Inferior parietal cortex (tissue), 1 donor: ENCODE measurements at regions not wholly inside any gene's neighbourhood (a gene's known extent, or its start where the extent isn't known, plus 50 kb on each side); places are given as distances from the start of the nearest gene placed in this dataset.
"Not testable (repeated sequence)": the region's sequence is repeated elsewhere in the genome, so short reads cannot be mapped to it uniquely, and the experiment has no call there.

Source experiments
- DNase-seq: peaks from one replicate; pipeline ENCODE4 v3.0.0-alpha.2; 2016; ENCODE audit errors: extremely low spot score

- no peak for DNase-seq
Observed at GRCh38 chr18:5720132-5720531, 175.2 kb downstream of the TMEM200C start.

DNA sequence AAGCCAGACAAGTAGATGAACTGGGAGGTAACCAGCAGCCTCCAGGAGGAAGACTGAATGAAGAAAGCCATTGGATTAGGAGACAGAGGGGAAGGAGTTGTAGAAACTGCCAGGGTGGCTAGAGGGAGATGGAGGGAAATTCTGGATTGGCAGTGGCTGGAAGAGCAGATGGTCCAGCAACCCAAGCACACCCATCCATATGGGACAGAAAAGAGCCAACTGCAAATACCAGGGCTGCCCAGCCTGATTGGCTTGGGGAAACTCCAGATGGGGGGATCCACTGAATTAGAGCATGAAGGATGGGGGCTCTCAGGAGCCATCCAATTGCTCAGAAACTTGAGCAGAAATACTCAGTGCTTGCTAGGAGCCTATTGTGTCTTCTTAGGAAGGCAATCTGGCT is 173.5 kb upstream of the EPB41L3 start:
- no peak for DNase-seq

DNA sequence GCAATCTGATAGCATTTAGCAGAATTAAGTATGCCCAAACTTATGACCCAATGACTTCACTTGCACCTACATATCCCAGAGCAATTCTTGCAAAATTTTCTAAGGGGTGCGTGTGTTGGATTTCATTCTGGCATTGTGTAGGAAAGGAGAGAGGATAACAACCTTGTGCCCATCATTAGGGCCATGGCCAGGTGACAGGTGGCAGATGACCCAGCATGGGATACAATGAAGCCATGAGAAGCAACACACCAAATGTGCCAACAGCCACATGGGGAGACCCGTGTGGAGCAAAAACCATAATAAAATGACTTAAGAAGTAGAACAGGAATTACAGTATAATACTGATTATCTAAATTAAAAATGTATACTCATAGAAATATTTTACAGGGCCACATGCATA is 166.9 kb upstream of the EPB41L3 start:
- no peak for DNase-seq

DNA sequence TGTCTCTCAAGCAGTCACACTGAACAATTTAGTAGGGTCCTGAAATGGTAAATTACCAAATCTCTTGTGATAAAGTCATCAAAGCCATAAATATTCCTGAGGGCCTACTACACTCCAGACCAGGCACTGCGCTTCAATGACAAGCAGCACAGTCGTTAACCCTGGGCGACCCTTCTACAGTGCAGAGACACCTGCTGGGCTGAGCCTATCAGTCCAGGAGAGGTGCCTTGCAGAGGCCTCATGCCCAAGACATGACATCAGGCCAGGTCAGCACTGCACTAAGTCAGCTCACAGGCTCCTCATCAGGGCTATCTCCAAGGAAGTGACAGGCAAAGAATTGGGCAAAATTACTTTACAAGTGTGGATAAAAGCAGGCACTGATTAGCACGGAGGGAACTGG is 166.4 kb upstream of the EPB41L3 start:
- no peak for DNase-seq

DNA sequence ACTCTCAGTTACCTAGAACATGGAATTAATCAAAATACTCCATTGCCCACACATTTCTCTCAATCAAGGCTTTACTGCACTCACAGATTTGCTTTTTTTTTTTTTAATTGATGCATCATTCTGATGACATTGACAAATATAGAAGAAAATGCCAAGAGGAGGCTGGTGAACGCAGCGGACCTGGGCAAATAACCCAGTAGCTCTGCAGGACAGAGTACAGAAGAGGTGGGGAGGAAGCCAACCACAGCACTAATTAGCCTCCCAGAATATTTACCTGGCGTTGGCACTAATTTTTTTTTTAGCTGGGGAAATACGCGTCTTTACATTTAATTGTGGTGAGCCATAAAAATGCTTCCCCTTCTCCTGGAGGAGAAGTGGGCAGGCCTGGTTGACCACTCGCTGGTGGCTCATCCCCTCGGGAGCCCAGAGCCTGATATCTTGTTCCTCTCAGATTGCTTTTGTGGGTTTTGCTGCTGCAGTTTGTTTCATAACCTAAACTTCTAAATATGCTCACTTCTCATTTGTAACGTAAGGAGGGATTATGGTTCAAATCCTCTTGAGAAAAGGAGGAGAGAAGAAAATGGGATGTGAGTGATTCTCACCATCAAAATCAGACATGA is 165.8 kb upstream of the EPB41L3 start:
- DNase-seq = no peak

DNA sequence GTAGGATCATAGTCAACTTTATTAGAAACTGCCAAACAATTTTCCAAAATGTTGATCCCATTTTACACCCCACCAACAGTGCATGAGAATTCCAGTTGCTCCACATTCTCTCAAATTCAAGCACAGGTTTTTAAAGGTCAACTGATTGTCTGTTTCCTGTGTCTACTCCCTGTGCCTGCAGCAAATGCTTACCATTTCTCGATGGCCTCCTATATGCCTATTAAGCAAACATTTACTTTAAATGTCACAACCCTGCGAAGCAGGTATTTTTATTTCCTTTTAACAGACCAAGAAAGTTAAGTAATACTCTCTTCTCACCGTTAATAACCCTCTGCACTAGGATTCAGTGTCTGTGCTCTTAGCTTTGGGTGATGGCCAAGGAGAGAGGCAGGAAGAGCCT is 163.8 kb upstream of the EPB41L3 start:
- no peak for DNase-seq

- DNase-seq = no peak
Observed at GRCh38 chr18:5705393-5705792, 161.6 kb upstream of the EPB41L3 start.

DNA sequence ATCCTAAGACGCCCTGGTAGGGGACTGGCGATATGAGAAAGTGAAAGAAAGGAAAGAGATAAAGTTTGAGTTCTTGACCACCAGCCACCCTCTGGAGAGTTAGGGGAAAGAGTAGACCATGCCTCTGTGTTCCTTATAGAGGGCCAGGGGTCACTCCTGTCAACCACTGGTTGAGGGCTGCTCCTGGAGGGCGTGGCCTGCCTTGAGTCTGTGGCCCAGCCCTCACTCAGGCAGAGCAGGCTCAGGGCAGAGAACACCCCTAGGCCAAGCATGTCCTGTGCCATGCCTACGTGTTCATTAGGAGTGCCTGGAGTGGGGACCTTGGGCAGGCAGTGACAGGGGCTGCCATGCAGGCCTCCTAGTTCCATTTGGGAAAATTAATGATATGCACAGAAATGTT is 161.1 kb upstream of the EPB41L3 start:
- no peak for DNase-seq

DNA sequence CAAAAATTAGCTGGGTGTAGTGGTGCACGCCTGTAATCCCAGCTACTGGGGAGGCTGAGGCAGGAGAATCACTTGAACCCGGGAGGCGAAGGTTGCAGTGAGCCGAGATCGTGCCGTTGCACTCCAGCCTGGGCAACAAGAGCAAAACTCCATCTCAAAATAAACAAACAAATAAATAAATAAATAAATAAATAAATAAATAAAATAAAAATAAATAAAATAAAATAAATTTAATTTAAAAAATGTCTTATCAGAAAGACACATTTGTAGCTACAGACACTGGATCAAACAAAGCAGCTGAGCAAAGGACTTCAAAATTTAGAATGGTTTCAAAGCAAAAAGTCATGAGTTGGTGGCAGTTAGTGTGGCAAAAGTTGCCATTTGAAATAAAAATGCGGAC is 158.2 kb upstream of the EPB41L3 start:
- DNase-seq = not testable (repeated sequence)

DNA sequence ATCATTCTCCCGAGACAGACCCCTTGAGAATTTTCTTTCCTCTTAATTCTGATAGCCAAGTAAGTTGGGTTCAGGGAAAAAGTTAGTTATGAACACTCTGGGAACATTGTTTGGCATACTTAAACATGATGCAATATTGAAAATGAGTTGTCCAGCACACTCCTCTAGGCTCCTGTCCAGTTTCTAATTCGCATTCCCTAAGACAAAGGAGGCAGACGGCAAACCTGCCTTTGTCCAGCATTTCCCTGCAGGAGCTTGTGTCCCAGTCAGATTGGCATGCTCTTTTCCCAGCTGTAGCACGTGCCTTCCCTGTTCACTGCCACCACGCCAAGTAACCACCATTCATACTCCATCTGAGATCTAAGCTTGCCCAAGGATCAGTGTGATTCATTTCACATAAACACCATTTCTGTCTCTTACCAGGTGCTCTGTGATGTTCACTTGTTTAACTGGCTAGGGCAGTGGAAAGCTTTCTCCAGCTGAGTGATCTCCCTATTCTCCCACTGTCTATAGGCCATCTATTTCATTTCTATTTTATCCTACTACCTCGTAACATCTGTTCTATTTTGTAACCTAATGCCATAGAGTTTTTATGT is 150.0 kb upstream of the EPB41L3 start:
- DNase-seq = no peak

DNA sequence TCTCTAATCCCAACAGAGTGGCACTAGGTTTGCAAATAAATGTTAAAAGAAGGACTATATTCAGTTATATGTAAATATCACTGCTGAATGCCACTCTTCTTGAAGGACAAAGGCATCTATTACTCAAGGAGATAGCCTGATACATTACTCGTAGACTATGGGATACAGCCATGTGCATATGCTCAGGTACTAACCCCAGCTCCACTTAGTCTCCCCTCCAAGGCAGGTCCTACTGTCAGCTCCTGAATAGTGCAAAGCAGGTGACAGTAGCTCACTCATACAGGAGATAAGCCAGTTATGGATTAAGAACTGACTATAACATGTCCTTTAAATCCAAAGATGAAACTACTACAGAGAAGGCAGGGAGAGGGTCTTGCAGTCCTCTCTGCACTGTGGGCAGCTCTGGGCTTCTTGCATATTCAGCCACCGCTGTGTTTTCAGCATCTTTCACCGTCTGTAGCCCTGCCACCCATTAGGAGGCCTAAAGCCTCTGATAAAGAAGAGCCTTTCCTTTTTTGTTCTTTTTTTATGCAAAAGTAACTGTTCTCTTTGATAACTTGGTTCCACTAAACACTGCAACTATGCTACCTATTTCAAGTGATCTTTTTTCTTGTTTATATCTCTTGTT is 135.1 kb upstream of the EPB41L3 start:
- no peak for DNase-seq

- no peak for DNase-seq
Observed at GRCh38 chr18:5678278-5678677, 134.5 kb upstream of the EPB41L3 start.

DNA sequence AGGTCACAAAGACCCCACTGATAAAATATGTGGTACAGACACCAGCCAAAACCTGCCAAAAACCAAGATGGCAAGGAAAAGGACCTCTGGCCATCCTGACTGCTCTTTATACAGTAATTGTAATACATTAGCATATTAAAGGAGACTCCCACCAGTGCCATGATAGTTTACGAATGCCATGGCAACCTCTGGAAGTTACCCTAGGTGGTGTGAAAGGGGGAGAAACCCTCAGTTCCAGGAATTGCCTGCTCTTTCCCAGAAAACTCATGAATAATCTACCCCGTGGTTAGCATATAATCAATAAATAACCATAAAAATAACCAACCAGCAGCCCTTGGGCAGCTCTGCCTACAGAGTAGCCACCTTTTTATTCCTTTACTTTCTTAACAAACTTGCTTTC is 129.8 kb upstream of the EPB41L3 start:
- DNase-seq = no peak

DNA sequence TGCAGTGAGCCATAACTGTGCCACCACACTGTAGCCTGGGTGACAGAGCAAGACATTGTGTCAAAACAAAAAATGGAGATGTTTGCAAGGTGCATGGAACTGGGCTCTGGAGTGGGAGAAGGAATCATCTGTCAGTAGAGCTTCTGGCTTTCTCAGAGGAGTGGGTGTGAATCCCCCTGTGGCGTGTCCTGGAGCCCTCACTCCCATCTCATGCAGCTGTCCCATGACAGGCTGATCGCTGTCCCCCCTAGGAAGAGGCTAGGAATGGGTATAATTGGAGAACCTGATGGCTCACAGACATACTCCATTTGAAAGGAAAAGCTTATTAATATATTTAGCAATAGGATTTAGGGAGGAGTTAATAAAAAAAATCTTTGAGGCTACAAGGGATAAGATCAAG is 125.8 kb upstream of the EPB41L3 start:
- DNase-seq = no peak

DNA sequence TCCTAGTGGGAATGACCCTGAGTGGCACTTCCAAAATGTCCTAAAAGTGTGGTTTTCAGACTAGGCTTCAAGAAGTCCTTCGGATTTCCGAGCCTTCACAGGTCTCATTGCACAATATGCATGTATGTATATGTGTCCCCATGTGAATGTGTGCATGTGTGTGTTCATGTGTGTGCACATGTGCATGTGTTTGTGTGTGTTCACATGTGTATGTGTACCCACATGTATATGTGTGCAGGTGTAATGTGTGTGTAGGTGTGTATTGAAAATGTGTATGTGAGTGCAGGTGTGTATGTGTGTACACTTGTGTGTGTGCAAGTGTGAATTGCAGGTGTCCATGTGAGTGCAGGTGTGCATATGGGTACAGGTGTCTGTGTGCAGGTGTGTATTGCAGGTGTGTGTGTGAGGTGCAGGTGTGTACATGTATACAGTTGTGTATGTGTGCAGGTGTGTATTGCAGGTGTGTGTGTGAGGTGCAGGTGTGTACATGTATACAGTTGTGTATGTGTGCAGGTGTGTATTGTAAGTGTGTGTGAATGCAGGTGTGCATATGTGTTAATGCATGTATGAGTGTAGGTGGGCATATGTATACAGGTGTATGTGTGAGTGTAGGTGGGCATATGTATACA is 124.4 kb upstream of the EPB41L3 start:
- no peak for DNase-seq

DNA sequence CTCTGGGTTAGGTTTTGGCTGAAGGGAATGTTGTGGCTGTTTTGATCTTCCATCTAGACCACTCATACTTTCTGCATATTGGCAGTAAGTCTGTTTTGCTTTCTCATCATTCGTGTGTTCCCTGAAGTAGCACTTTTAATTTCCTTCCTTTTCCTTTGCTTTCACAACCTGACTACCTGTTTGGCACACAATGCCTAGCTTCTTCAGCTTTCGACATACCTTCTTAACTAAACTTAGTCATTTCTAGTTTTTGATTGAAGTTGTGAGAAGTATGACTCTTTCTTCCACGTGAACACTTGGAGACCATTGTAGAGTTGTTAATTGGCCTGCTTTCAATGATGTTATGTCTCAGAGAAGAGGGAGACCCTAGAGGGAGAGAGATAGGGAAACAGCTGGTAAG is 123.6 kb upstream of the EPB41L3 start:
- no peak for DNase-seq

- no peak for DNase-seq
Observed at GRCh38 chr18:5662586-5663090, 118.8 kb upstream of the EPB41L3 start.

- DNase-seq = no peak
Observed at GRCh38 chr18:5661179-5661578, 117.4 kb upstream of the EPB41L3 start.

- DNase-seq = no peak
Observed at GRCh38 chr18:5653802-5654201, 110.0 kb upstream of the EPB41L3 start.

DNA sequence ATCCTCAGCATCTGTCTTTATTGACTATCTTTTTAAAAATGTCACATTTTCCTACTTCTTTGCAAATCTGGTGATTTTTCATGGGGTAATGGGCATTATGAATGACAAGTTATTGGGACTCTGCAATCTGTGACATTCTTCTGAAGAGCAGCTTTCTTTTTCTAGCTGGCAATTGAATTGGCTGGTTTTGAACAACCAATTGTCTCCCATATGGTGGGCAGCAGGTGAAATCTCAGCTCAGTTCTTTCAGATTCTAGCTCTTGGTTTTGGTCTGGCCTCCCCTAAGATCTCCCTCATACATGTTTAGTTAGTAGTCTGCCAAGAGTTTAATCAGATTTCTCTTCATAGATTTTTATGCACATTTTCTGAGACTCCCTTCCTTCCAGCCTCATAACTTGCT is 107.9 kb upstream of the EPB41L3 start:
- no peak for DNase-seq

GRCh38 chr18:5649439-5649838 is 105.6 kb upstream of the EPB41L3 start:
- DNase-seq = no peak

GRCh38 chr18:5646739-5647138 is 102.9 kb upstream of the EPB41L3 start:
- DNase-seq = no peak

- DNase-seq = no peak
Observed at GRCh38 chr18:5643288-5643687, 99.5 kb upstream of the EPB41L3 start.
